Epithelial cell of esophagus (primary cell): ENCODE measurements at regions not wholly inside any gene's neighbourhood (a gene's known extent, or its start where the extent isn't known, plus 50 kb on each side); places are given as distances from the start of the nearest gene placed in this dataset.

Experiments
- DNase-seq: peaks from one replicate; pipeline ENCODE4 v3.0.0; 2010; ENCODE audit warnings: low read depth
- H3K4me3 ChIP-seq: 2 replicates; pipeline ENCODE4 v1.5.1; 2011; ENCODE audit warnings: mild to moderate bottlenecking, low read length, control low read depth
- TF ChIP-seq, protein P1 (sequence below): IDR thresholded peaks from 2 replicates; pipeline ENCODE4 v1.5.1; 2011; ENCODE audit warnings: low read depth, mild to moderate bottlenecking, low read length, control low read depth, inconsistent platforms; ENCODE audit not compliant: insufficient read depth; ENCODE audit errors: missing control alignments

- no peak overlapping the region for H3K4me3 ChIP-seq
- no peak for DNase-seq
- TF ChIP-seq, protein P1, sequence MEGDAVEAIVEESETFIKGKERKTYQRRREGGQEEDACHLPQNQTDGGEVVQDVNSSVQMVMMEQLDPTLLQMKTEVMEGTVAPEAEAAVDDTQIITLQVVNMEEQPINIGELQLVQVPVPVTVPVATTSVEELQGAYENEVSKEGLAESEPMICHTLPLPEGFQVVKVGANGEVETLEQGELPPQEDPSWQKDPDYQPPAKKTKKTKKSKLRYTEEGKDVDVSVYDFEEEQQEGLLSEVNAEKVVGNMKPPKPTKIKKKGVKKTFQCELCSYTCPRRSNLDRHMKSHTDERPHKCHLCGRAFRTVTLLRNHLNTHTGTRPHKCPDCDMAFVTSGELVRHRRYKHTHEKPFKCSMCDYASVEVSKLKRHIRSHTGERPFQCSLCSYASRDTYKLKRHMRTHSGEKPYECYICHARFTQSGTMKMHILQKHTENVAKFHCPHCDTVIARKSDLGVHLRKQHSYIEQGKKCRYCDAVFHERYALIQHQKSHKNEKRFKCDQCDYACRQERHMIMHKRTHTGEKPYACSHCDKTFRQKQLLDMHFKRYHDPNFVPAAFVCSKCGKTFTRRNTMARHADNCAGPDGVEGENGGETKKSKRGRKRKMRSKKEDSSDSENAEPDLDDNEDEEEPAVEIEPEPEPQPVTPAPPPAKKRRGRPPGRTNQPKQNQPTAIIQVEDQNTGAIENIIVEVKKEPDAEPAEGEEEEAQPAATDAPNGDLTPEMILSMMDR = no peak
Observed at GRCh38 chr20:52098186-52098585, 93.4 kb downstream of the ZFP64 start.

GRCh38 chr20:52096117-52096516, 95.5 kb downstream of the ZFP64 start:
- TF ChIP-seq, protein P1 = no peak
- no peak overlapping the region for H3K4me3 ChIP-seq
- DNase-seq = no peak

- TF ChIP-seq, protein P1 = no peak
- DNase-seq = no peak
- no peak overlapping the region for H3K4me3 ChIP-seq
Observed at GRCh38 chr20:52094693-52095092, 96.9 kb downstream of the ZFP64 start.

DNA sequence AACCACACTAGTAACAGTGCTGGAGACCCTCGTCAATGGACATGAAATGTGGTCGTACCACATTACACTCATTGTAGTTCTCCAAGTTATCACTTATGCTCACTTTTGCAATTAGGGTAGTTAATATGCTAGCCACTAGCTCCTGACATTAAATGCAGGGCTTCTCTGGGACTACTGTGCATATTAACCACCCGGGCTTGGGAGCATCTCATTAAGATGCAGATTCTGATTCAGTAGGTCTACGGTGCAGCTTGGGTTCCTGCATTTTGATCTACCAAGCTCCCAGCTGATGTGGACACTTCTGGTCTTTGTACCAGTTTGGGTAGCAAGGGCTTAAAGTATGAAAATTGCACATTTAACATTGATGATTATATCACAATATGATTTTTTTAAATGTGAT, 98.0 kb downstream of the ZFP64 start:
- no peak for DNase-seq
- no peak overlapping the region for H3K4me3 ChIP-seq
- TF ChIP-seq, protein P1 = no peak

DNA sequence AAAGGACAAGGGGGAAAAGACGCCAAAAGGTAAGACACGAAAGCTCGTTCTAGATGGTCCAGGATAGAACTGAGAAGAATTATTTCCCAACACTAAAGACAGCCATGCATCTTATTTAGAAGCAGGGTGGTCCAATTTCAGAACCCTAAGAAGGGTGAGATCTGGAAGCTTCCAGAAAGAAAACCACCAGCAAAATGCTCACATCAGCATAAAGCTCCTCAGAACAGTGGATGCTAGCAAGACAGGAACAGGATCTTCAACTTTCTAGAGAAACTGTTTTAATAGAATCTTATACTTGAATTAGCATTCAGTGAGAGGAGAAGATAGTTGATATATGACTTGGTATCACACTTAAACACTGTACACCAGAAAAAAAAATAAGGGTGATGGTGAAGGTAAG, 101.5 kb downstream of the ZFP64 start:
- TF ChIP-seq, protein P1 = no peak
- no peak overlapping the region for H3K4me3 ChIP-seq
- DNase-seq = no peak

GRCh38 chr20:52087471-52087870, 104.1 kb downstream of the ZFP64 start:
- no peak for DNase-seq
- no peak overlapping the region for H3K4me3 ChIP-seq
- TF ChIP-seq, protein P1 = no peak

DNA sequence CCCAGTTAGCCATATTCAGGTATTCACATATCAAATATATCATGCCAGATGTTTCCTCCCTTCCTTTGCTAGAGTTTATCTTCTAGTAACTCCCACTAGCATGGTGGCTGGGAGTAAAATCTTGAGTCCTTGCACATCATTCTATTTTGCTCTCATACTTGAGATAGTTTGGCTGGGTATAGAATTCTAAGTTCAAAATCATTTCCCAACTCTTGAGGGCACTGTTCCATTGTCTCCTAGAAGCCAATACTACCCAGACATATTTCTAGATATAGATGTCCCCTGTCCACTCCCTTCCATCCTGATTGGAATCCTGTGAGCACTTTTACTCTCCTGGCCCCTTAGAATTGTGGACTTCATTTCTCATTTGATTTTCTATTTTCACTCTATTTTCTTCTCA, 104.7 kb downstream of the ZFP64 start:
- DNase-seq = no peak
- no peak overlapping the region for H3K4me3 ChIP-seq
- TF ChIP-seq, protein P1 = no peak
